HepG2 (cell line): ENCODE measurements at regions not wholly inside any gene's neighbourhood (a gene's known extent, or its start where the extent isn't known, plus 50 kb on each side); places are given as distances from the start of the nearest gene placed in this dataset.

Experiments used
- ETV5 ChIP-seq: IDR thresholded peaks from 2 replicates; pipeline ENCODE4 v1.6.1; 2018; ENCODE audit warnings: missing biosample characterization, missing genetic modification reagents, inconsistent platforms, borderline replicate concordance
- MIER3 ChIP-seq: IDR thresholded peaks from 2 replicates; pipeline ENCODE4 v1.6.1; 2016; ENCODE audit warnings: missing compliant biosample characterization, borderline replicate concordance
- PHF21A ChIP-seq: sonication (generic); formaldehyde crosslinking; IDR thresholded peaks from 2 replicates; pipeline ENCODE4 v1.5.0; 2020; ENCODE audit warnings: mild to moderate bottlenecking, missing genetic modification reagents
- RAD51 ChIP-seq: fragments of 450-650 bp; IDR thresholded peaks from 2 replicates; pipeline ENCODE4 v1.6.1; 2016; ENCODE audit warnings: borderline replicate concordance
- SAFB2 ChIP-seq: sonication (generic); formaldehyde crosslinking; IDR thresholded peaks from 2 replicates; pipeline ENCODE4 v1.5.1; 2020; ENCODE audit warnings: missing genetic modification reagents, low read depth, mild to moderate bottlenecking, borderline replicate concordance
- SP5 ChIP-seq: IDR thresholded peaks from 2 replicates; pipeline ENCODE4 v1.6.1; 2016; ENCODE audit warnings: low read depth, borderline replicate concordance
- SSRP1 ChIP-seq: IDR thresholded peaks from 2 replicates; pipeline ENCODE4 v1.6.1; 2016; ENCODE audit warnings: control low read depth
- THAP11 ChIP-seq: IDR thresholded peaks from 2 replicates; pipeline ENCODE4 v1.6.1; 2016; ENCODE audit warnings: missing biosample characterization, missing genetic modification reagents
- ZFYVE20 ChIP-seq: sonication (generic); formaldehyde crosslinking; IDR thresholded peaks from 2 replicates; pipeline ENCODE4 v1.8.0; 2023; ENCODE audit warnings: low read depth, mild to moderate bottlenecking, moderate library complexity, missing genetic modification reagents, borderline replicate concordance
- ZNF263 ChIP-seq: sonication (generic); formaldehyde crosslinking; IDR thresholded peaks from 2 replicates; pipeline ENCODE4 v1.4.0; 2020; ENCODE audit warnings: missing genetic modification reagents
- ZNF30 ChIP-seq: sonication (generic); formaldehyde crosslinking; IDR thresholded peaks from 2 replicates; pipeline ENCODE4 v1.5.0; 2020; ENCODE audit warnings: mild to moderate bottlenecking, missing genetic modification reagents
- ZNF33B ChIP-seq: sonication (generic); formaldehyde crosslinking; IDR thresholded peaks from 2 replicates; pipeline ENCODE4 v1.5.1; 2020; ENCODE audit warnings: mild to moderate bottlenecking, missing genetic modification reagents
- ZNF446 ChIP-seq: sonication (generic); formaldehyde crosslinking; IDR thresholded peaks from 2 replicates; pipeline ENCODE4 v1.5.0; 2020; ENCODE audit warnings: mild to moderate bottlenecking, missing genetic modification reagents
- ZNF672 ChIP-seq: sonication (generic); formaldehyde crosslinking; IDR thresholded peaks from 2 replicates; pipeline ENCODE4 v1.8.1; 2022; ENCODE audit warnings: missing genetic modification reagents
- TF ChIP-seq, protein P1 (sequence below): sonication (generic); formaldehyde crosslinking; IDR thresholded peaks from 2 replicates; pipeline ENCODE4 v1.8.0; 2022; ENCODE audit warnings: missing genetic modification reagents, mild to moderate bottlenecking, inconsistent platforms, borderline replicate concordance
- TF ChIP-seq, protein P2 (sequence below): IDR thresholded peaks from 2 replicates; pipeline ENCODE4 v1.6.1; 2016; ENCODE audit warnings: missing genetic modification reagents, missing compliant biosample characterization
- TF ChIP-seq, protein P3 (sequence below): sonication (generic); formaldehyde crosslinking; IDR thresholded peaks from 2 replicates; pipeline ENCODE4 v1.5.1; 2020; ENCODE audit warnings: mild to moderate bottlenecking, missing genetic modification reagents
- TF ChIP-seq, protein P4 (sequence below): sonication (generic); formaldehyde crosslinking; IDR thresholded peaks from 2 replicates; pipeline ENCODE4 v1.9.0; 2021; ENCODE audit warnings: missing genetic modification reagents, mild to moderate bottlenecking, borderline replicate concordance
- TF ChIP-seq, protein P5 (sequence below): sonication (generic); formaldehyde crosslinking; IDR thresholded peaks from 2 replicates; pipeline ENCODE4 v1.8.0; 2022; ENCODE audit warnings: mild to moderate bottlenecking, missing genetic modification reagents, moderate library complexity
- TF ChIP-seq, protein P6 (sequence below), 2 experiments: sonication (generic) in 1 of 2; formaldehyde crosslinking in 1 of 2; IDR thresholded peaks; 2 replicates each; pipeline versions ENCODE4 v1.4.0 to v1.6.1; 2016 to 2020; ENCODE audit warnings: borderline replicate concordance in 1 of 2, low read depth in 1 of 2, mild to moderate bottlenecking in 1 of 2, missing genetic modification reagents in 1 of 2

DNA sequence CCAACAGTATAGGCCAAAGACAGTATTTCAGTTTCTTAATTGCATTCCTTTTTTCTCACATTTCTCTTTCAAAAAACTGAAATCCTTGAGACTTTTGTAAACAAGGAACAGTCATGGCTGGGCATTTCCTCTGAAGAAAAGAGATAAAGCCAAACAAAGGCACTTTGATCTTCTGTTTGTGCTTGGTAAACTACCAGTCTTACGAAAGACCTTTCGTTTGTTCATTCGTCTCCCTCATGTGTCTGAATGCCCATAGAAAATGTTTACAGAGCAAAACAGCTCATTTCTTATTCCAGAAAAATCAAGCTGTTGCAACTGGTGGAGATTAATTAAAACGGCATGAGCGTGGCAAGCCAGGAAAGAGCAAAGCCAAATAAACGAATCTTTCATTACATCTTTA is 178.0 kb downstream of the GASK1B start (continued):
- TF ChIP-seq ZNF33B (CRISPR knock-in tag) (no peak), SSRP1 (CRISPR knock-in tag) (no peak), PHF21A (CRISPR knock-in tag) (peak; percentile 80), ZNF672 (CRISPR knock-in tag) (no peak), ETV5 (CRISPR knock-in tag) (peak; percentile 91), ZNF446 (CRISPR knock-in tag) (no peak), MIER3 (CRISPR knock-in tag) (peak; percentile 92; the same call in 1 of the 2 replicates), ZNF263 (CRISPR knock-in tag) (no peak), ZNF30 (CRISPR knock-in tag) (no peak), SP5 (CRISPR knock-in tag) (peak; percentile 43; the same call in 1 of the 2 replicates), RAD51 (no peak), ZFYVE20 (CRISPR knock-in tag) (no peak), SAFB2 (CRISPR knock-in tag) (no peak; the same call in 1 of the 2 replicates), THAP11 (peak; percentile 84)
- TF ChIP-seq, protein P1, sequence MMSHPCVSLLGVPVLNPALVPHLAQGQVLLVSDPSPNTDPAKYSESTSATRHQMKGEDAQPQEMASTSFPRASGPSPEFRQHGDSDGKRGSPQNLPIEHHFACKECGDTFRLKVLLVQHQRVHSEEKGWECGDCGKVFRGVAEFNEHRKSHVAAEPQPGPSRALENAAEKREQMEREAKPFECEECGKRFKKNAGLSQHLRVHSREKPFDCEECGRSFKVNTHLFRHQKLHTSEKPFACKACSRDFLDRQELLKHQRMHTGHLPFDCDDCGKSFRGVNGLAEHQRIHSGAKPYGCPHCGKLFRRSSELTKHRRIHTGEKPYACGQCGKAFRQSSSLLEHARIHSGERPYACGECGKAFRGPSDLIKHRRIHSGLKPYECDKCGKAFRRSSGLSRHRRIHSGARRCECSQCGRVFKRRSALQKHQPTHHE (CRISPR knock-in tag) = no peak
- TF ChIP-seq, protein P2, sequence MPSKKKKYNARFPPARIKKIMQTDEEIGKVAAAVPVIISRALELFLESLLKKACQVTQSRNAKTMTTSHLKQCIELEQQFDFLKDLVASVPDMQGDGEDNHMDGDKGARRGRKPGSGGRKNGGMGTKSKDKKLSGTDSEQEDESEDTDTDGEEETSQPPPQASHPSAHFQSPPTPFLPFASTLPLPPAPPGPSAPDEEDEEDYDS (CRISPR knock-in tag) = no peak; the same call in 1 of the 2 replicates
- TF ChIP-seq, protein P3, sequence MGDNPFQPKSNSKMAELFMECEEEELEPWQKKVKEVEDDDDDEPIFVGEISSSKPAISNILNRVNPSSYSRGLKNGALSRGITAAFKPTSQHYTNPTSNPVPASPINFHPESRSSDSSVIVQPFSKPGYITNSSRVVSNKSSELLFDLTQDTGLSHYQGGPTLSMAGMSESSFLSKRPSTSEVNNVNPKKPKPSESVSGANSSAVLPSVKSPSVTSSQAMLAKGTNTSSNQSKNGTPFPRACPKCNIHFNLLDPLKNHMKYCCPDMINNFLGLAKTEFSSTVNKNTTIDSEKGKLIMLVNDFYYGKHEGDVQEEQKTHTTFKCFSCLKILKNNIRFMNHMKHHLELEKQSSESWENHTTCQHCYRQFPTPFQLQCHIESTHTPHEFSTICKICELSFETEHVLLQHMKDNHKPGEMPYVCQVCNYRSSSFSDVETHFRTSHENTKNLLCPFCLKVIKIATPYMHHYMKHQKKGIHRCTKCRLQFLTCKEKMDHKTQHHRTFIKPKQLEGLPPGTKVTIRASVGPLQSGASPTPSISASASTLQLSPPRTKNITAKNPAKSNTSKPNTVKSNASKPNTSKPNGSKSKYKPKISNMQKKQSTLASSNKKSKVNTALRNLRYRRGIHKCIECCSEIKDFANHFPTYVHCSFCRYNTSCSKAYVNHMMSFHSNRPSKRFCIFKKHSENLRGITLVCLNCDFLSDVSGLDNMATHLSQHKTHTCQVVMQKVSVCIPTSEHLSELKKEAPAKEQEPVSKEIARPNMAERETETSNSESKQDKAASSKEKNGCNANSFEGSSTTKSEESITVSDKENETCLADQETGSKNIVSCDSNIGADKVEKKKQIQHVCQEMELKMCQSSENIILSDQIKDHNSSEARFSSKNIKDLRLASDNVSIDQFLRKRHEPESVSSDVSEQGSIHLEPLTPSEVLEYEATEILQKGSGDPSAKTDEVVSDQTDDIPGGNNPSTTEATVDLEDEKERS = peak; percentile 87
- TF ChIP-seq, protein P4, sequence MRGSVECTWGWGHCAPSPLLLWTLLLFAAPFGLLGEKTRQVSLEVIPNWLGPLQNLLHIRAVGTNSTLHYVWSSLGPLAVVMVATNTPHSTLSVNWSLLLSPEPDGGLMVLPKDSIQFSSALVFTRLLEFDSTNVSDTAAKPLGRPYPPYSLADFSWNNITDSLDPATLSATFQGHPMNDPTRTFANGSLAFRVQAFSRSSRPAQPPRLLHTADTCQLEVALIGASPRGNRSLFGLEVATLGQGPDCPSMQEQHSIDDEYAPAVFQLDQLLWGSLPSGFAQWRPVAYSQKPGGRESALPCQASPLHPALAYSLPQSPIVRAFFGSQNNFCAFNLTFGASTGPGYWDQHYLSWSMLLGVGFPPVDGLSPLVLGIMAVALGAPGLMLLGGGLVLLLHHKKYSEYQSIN (CRISPR knock-in tag) = no peak
- TF ChIP-seq, protein P5, sequence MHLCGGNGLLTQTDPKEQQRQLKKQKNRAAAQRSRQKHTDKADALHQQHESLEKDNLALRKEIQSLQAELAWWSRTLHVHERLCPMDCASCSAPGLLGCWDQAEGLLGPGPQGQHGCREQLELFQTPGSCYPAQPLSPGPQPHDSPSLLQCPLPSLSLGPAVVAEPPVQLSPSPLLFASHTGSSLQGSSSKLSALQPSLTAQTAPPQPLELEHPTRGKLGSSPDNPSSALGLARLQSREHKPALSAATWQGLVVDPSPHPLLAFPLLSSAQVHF (CRISPR knock-in tag) = no peak
- TF ChIP-seq, protein P6, sequence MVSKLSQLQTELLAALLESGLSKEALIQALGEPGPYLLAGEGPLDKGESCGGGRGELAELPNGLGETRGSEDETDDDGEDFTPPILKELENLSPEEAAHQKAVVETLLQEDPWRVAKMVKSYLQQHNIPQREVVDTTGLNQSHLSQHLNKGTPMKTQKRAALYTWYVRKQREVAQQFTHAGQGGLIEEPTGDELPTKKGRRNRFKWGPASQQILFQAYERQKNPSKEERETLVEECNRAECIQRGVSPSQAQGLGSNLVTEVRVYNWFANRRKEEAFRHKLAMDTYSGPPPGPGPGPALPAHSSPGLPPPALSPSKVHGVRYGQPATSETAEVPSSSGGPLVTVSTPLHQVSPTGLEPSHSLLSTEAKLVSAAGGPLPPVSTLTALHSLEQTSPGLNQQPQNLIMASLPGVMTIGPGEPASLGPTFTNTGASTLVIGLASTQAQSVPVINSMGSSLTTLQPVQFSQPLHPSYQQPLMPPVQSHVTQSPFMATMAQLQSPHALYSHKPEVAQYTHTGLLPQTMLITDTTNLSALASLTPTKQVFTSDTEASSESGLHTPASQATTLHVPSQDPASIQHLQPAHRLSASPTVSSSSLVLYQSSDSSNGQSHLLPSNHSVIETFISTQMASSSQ (IDR thresholded peaks at IDR 0.05; ENCODE audit: low read depth) = peak; percentile 85
- TF ChIP-seq, protein P6 (CRISPR knock-in tag; IDR thresholded peaks at IDR 0.05; ENCODE audit: borderline replicate concordance) = peak; percentile 92
